DOHH2 (cell line): ENCODE measurements at regions not wholly inside any gene's neighbourhood (a gene's known extent, or its start where the extent isn't known, plus 50 kb on each side); places are given as distances from the start of the nearest gene placed in this dataset.
A peak's percentile ranks its signal among the peaks of the same experiment; 100 is the strongest.

Experiments used
- H3F3A ChIP-seq: fragments of 200-600 bp; sonication (generic), shearing (Covaris generic); 2 replicates; pipeline ENCODE4 v1.6.0; 2016; ENCODE audit warnings: antibody characterized with exemption, mild to moderate bottlenecking; ENCODE audit not compliant: control insufficient read depth, insufficient read depth
- H3K27ac ChIP-seq: fragments of 200-600 bp; sonication (generic); 2 replicates; pipeline ENCODE4 v1.5.1; 2014; ENCODE audit warnings: low read depth, mild to moderate bottlenecking, low read length, moderate library complexity
- H3K27me3 ChIP-seq: fragments of 200-600 bp; sonication (generic); 2 replicates; pipeline ENCODE4 v1.6.1; 2014; ENCODE audit warnings: mild to moderate bottlenecking, low read length, mixed read lengths; ENCODE audit not compliant: control insufficient read depth
- H3K36me3 ChIP-seq: fragments of 200-600 bp; sonication (generic); 2 replicates; pipeline ENCODE4 v1.6.1; 2014; ENCODE audit warnings: mild to moderate bottlenecking, low read length, moderate library complexity, mixed read lengths; ENCODE audit not compliant: control insufficient read depth
- H3K4me1 ChIP-seq: fragments of 200-600 bp; sonication (generic); 2 replicates; pipeline ENCODE4 v1.6.1; 2014; ENCODE audit warnings: mild to moderate bottlenecking, low read length, mixed read lengths; ENCODE audit not compliant: control insufficient read depth
- H3K4me2 ChIP-seq: fragments of 200-600 bp; sonication (generic); 2 replicates; pipeline ENCODE4 v1.6.0; 2014; ENCODE audit warnings: mild to moderate bottlenecking, low read length, moderate library complexity
- H3K4me3 ChIP-seq: fragments of 200-600 bp; sonication (generic); 2 replicates; pipeline ENCODE4 v1.5.1; 2014; ENCODE audit warnings: mild to moderate bottlenecking, low read length, mixed read lengths
- H3K79me2 ChIP-seq: fragments of 200-600 bp; sonication (generic); 2 replicates; pipeline ENCODE4 v1.6.1; 2014; ENCODE audit warnings: mild to moderate bottlenecking, low read length, mixed read lengths; ENCODE audit not compliant: control insufficient read depth
- H3K9me2 ChIP-seq: fragments of 200-600 bp; sonication (generic); replicated peaks from 2 replicates; pipeline ENCODE4 v1.6.1; 2014; ENCODE audit warnings: mild to moderate bottlenecking, low read length, mixed read lengths; ENCODE audit not compliant: control insufficient read depth
- H3K9me3 ChIP-seq: fragments of 200-600 bp; sonication (generic); 2 replicates; pipeline ENCODE4 v1.6.1; 2014; ENCODE audit warnings: antibody characterized with exemption, low read length, mixed read lengths; ENCODE audit not compliant: control insufficient read depth, insufficient read depth
- H4K20me1 ChIP-seq: fragments of 200-600 bp; sonication (generic); 2 replicates; pipeline ENCODE4 v1.6.0; 2014; ENCODE audit warnings: low read depth, mild to moderate bottlenecking, antibody characterized with exemption, low read length, moderate library complexity; ENCODE audit not compliant: control insufficient read depth, insufficient read depth
- EZH2phosphoT487 ChIP-seq: fragments of 200-600 bp; sonication (generic); IDR thresholded peaks from 2 replicates; pipeline ENCODE4 v1.6.1; 2017; ENCODE audit warnings: borderline replicate concordance, mild to moderate bottlenecking, antibody characterized with exemption, low read length, moderate library complexity, mixed read lengths
- TF ChIP-seq, protein P1 (sequence below): fragments of 200-600 bp; sonication (generic); IDR thresholded peaks from one replicate; pipeline ENCODE4 v1.5.1; 2014; ENCODE audit warnings: antibody characterized with exemption, mild to moderate bottlenecking, low read depth, low read length; ENCODE audit not compliant: poor library complexity, severe bottlenecking

DNA sequence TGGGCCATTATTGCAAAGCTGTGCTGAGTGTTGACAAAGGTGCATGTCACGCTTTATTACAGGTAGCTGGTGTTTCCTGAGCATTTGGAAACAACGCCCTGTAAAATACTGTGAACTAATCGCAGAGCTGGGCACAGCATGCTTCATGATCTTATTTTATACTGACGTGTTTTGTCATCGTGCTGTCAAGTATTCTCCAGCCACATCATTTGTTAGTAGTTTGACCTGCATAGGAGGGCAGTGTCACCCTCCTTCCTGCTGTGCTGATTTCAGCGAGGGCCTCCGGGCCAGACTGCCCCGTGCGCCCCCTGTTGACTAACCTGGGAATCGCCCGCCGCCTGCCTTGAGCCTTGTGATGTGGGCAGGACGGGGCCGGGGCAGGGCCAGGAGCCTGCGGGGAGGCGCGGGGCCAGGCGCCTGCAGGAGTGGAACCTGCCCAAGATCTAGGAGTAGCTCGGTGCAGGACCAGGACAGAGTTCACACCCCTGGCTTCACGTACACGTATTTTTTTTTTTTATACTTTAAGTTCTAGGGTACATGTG, 820.7 kb downstream of the KCNJ18 start:
- H3K9me3 ChIP-seq, result peaks cover 4% of the 10 kb centered on the region; the same call in 1 of the 2 replicates
- H3K4me1 ChIP-seq, result no peaks in the 10 kb centered on the region
- H4K20me1 ChIP-seq, result no peaks in the 10 kb centered on the region
- no peak overlapping the region for H3K4me3 ChIP-seq
- no peaks in the 10 kb centered on the region for H3K9me2 ChIP-seq
- no peaks in the 10 kb centered on the region for H3K79me2 ChIP-seq
- H3K27me3 ChIP-seq, result no peaks in the 10 kb centered on the region
- no peak overlapping the region for H3K4me2 ChIP-seq
- H3F3A ChIP-seq, result no peaks in the 10 kb centered on the region
- no peak for TF ChIP-seq EZH2phosphoT487
- TF ChIP-seq, protein P1, sequence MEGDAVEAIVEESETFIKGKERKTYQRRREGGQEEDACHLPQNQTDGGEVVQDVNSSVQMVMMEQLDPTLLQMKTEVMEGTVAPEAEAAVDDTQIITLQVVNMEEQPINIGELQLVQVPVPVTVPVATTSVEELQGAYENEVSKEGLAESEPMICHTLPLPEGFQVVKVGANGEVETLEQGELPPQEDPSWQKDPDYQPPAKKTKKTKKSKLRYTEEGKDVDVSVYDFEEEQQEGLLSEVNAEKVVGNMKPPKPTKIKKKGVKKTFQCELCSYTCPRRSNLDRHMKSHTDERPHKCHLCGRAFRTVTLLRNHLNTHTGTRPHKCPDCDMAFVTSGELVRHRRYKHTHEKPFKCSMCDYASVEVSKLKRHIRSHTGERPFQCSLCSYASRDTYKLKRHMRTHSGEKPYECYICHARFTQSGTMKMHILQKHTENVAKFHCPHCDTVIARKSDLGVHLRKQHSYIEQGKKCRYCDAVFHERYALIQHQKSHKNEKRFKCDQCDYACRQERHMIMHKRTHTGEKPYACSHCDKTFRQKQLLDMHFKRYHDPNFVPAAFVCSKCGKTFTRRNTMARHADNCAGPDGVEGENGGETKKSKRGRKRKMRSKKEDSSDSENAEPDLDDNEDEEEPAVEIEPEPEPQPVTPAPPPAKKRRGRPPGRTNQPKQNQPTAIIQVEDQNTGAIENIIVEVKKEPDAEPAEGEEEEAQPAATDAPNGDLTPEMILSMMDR, result peak; percentile 32
- no peaks in the 10 kb centered on the region for H3K36me3 ChIP-seq
- no peak overlapping the region for H3K27ac ChIP-seq

DNA sequence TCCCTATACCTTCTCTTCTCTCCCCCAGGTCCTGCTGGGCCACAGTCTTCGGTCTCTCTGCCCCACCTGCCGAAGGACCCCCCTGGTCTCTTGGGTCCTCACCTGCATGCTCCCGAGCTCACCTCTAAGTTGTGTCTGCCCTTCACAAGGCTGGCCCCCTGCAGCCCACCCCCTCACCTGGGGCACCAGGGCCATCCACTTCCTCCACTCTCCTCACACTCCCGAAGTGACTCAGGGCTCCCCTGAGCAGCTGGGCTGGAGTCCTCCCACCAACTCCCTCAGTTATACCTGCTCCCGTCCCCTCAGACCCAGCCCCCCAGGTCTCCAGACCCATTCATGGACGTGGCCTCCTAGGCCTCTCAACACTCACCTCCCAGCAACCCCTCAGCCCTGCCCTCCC, 822.0 kb downstream of the KCNJ18 start:
- H3K4me2 ChIP-seq, result no peak overlapping the region
- no peaks in the 10 kb centered on the region for H3F3A ChIP-seq
- TF ChIP-seq, protein P1, result no peak
- TF ChIP-seq EZH2phosphoT487, result no peak
- no peaks in the 10 kb centered on the region for H3K27me3 ChIP-seq
- H3K9me2 ChIP-seq, result no peaks in the 10 kb centered on the region
- H3K36me3 ChIP-seq, result no peaks in the 10 kb centered on the region
- no peaks in the 10 kb centered on the region for H3K4me1 ChIP-seq
- H3K4me3 ChIP-seq, result no peak overlapping the region
- peaks cover 4% of the 10 kb centered on the region; the same call in 1 of the 2 replicates for H3K9me3 ChIP-seq
- no peaks in the 10 kb centered on the region for H3K79me2 ChIP-seq
- no peaks in the 10 kb centered on the region for H4K20me1 ChIP-seq
- no peak overlapping the region for H3K27ac ChIP-seq

GRCh38 chr17:22514767-22515320, 822.5 kb downstream of the KCNJ18 start:
- Histone ChIP-seq H3K4me1 (no peaks in the 10 kb centered on the region), H3K9me2 (no peaks in the 10 kb centered on the region), H3K9me3 (peaks cover 4% of the 10 kb centered on the region; the same call in 1 of the 2 replicates), H3K4me2 (no peak overlapping the region), H4K20me1 (no peaks in the 10 kb centered on the region), H3K27me3 (no peaks in the 10 kb centered on the region), H3K27ac (no peak overlapping the region), H3K79me2 (no peaks in the 10 kb centered on the region), H3K4me3 (no peak overlapping the region), H3K36me3 (no peaks in the 10 kb centered on the region), H3F3A (no peaks in the 10 kb centered on the region)
- TF ChIP-seq, protein P1, result no peak
- TF ChIP-seq EZH2phosphoT487, result no peak
